ENCODE measurements at regions not wholly inside any gene's neighbourhood (a gene's known extent, or its start where the extent isn't known, plus 50 kb on each side); places are given as distances from the start of the nearest gene placed in this dataset.

DNA sequence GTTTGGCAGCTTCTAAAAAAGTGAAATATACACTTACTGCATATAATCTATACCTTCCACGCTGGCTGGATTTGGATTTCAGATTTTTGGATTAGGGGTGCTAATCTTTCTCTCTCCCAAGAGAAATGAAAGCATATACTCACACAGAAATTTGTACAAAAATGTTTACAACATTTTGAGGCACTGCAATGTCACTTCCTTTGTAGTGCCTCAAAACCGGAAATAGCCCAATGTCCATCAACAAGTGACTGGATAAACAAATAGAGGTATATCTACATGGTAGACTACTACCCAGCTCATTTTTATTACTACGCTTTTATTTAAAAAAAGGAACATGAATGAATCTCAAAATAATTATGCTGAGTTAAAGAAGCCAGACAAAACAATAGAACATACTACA, 74.0 kb upstream of the MIER3 start:
- Histone ChIP-seq H3K4me1 (no peaks in the 10 kb centered on the region), H3K36me3 (no peaks in the 10 kb centered on the region), H3K4me3 (ENCODE audit: low read depth, low read length) (no peak overlapping the region), H3K9me3 (no peaks in the 10 kb centered on the region; the same call in 1 of the 2 replicates), H3K27me3 (no peaks in the 10 kb centered on the region)
- TF ChIP-seq, protein P1, sequence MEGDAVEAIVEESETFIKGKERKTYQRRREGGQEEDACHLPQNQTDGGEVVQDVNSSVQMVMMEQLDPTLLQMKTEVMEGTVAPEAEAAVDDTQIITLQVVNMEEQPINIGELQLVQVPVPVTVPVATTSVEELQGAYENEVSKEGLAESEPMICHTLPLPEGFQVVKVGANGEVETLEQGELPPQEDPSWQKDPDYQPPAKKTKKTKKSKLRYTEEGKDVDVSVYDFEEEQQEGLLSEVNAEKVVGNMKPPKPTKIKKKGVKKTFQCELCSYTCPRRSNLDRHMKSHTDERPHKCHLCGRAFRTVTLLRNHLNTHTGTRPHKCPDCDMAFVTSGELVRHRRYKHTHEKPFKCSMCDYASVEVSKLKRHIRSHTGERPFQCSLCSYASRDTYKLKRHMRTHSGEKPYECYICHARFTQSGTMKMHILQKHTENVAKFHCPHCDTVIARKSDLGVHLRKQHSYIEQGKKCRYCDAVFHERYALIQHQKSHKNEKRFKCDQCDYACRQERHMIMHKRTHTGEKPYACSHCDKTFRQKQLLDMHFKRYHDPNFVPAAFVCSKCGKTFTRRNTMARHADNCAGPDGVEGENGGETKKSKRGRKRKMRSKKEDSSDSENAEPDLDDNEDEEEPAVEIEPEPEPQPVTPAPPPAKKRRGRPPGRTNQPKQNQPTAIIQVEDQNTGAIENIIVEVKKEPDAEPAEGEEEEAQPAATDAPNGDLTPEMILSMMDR (IDR thresholded peaks at IDR 0.05; ENCODE audit: low read depth, low read length): no peak
- DNase-seq: no peak

DNA sequence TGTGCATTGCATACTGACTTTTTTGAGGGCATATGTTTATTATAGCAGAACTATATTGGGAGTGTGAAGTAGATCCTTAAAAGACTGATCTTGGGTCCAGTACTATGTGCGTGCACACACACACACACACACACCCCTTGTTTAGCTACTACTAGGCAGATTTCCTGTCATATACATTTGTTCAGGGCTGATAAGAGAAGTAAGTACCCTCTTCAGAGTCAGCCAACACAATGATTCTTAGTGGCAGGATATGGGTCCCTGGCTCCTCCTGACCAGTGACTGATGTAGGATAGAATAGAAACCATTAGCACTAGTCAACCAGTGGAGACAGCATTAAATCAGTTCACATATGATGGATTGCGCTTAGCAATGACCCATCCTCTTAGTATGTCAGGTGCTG, 76.2 kb upstream of the MIER3 start:
- H3K36me3 ChIP-seq: no peaks in the 10 kb centered on the region
- TF ChIP-seq, protein P1 (IDR thresholded peaks at IDR 0.05; ENCODE audit: low read depth, low read length): no peak
- H3K9me3 ChIP-seq: no peaks in the 10 kb centered on the region; the same call in 1 of the 2 replicates
- H3K4me3 ChIP-seq (ENCODE audit: low read depth, low read length): no peak overlapping the region
- H3K27me3 ChIP-seq: no peaks in the 10 kb centered on the region
- no peaks in the 10 kb centered on the region for H3K4me1 ChIP-seq
- no peak for DNase-seq

DNA sequence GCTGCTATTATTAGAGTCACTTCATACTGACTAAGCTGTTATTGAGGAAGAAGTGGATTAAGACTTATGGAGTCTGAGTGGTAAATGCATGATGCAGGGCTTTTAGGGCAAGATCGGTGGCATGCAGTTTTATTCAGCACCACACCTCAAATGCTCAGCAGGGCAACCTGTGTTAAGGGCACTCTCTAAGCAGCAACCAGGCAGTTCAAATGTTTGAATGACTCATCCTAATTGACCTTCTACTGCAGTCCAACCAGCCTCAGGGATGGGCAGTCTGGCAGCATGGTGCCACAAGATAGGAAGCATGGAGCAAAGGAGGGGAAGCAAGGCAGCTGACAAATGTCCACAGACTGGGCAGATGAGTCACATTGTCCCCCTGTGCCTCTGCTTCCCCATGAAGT, 80.2 kb upstream of the MIER3 start:
- Histone ChIP-seq H3K4me1 (no peaks in the 10 kb centered on the region), H3K4me3 (ENCODE audit: low read depth, low read length) (no peak overlapping the region), H3K9me3 (no peaks in the 10 kb centered on the region; the same call in 1 of the 2 replicates), H3K36me3 (no peaks in the 10 kb centered on the region), H3K27me3 (no peaks in the 10 kb centered on the region)
- TF ChIP-seq, protein P1 (IDR thresholded peaks at IDR 0.05; ENCODE audit: low read depth, low read length): no peak
- peak; percentile 30 for DNase-seq

DNA sequence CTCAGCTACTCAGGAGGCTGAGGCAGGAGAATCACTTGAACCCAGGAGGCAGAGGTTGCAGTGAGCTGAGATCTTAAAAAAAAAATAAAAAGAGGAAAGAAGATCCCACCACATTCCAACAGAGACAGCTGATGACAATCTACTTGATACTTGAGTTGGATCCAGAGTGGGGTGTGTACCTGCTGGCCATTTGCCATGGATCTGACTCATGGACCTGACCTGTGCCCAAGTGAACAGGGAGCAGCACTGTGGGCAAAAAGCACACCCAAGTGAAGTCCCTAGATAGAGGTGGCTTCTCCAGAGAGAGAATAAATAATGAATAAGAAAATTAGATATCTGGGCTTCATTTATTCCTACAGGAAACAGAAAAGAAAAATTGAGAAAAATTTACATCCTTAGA, 81.2 kb upstream of the MIER3 start:
- Histone ChIP-seq H3K36me3 (no peaks in the 10 kb centered on the region), H3K4me3 (ENCODE audit: low read depth, low read length) (no peak overlapping the region), H3K27me3 (no peaks in the 10 kb centered on the region), H3K4me1 (0 out of 2 replicates have a peak, but pooled peaks cover 2% of the 10 kb centered on the region), H3K9me3 (no peaks in the 10 kb centered on the region; the same call in 1 of the 2 replicates)
- no peak for DNase-seq
- TF ChIP-seq, protein P1 (IDR thresholded peaks at IDR 0.05; ENCODE audit: low read depth, low read length): no peak

DNA sequence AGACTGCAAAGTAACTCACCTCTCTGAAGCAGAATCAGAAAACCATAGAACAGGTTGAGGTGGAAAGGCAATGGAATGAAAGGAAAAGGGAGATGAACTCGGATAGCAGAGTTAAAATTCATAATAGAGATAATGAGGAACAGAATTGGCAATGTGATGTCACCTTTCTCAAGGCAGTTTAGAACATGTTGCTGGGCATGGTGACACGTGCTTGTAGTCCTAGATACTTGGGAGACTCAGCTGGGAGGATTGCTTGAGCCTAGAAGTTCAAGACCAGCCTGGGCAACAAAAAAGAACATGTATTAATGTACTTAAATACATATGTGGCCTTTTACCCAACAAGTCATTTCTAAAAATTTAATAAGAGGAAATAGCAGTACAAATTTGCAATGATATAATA, 81.6 kb upstream of the MIER3 start:
- Histone ChIP-seq H3K4me1 (0 out of 2 replicates have a peak, but pooled peaks cover 2% of the 10 kb centered on the region), H3K4me3 (ENCODE audit: low read depth, low read length) (no peak overlapping the region), H3K9me3 (no peaks in the 10 kb centered on the region; the same call in 1 of the 2 replicates), H3K27me3 (no peaks in the 10 kb centered on the region), H3K36me3 (no peaks in the 10 kb centered on the region)
- no peak for DNase-seq
- TF ChIP-seq, protein P1 (IDR thresholded peaks at IDR 0.05; ENCODE audit: low read depth, low read length): no peak

DNA sequence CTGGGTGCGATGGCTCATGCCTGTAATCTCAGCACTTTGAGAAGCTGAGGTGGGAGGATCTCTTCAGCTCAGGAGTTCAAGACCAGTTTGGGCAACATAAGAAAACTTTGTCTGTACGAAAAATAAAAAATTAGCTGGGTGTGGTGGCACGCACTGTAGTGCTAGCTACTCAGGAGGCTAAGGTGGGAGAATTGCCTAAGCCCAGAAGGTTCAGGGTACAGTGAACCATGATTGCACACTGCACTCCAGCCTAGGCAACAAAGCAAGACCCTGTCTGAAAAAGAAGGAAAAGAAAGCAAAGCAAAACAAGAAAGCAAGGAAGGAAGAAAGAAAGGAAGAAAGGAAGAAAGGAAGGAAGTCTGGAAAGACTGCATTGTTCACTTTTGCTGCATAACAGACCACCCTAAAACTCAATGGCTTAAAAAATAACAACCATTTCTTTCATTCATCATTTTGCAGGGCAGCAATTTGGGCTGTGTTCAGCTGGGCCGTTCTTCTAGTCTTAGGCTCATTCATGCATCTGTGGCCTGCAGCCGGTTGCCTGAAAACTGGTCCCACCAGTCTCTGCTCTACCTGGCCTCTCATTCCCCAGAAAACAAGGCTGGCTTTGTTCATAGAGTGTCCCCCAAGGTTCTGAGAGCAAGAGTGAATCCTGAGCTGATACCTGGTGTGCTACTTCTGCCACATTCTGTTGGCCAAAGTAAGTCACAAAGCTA, 82.4 kb upstream of the MIER3 start:
- no peak overlapping the region for H3K4me3 ChIP-seq (ENCODE audit: low read depth, low read length)
- TF ChIP-seq, protein P1 (IDR thresholded peaks at IDR 0.05; ENCODE audit: low read depth, low read length): no peak
- no peaks in the 10 kb centered on the region; the same call in 1 of the 2 replicates for H3K9me3 ChIP-seq
- H3K36me3 ChIP-seq: no peaks in the 10 kb centered on the region
- H3K4me1 ChIP-seq: 0 out of 2 replicates have a peak, but pooled peaks cover 2% of the 10 kb centered on the region
- DNase-seq: no peak
- H3K27me3 ChIP-seq: no peaks in the 10 kb centered on the region
